Caco-2 (cell line): ENCODE measurements at regions not wholly inside any gene's neighbourhood (a gene's known extent, or its start where the extent isn't known, plus 50 kb on each side); places are given as distances from the start of the nearest gene placed in this dataset.

ENCODE experiments used
- BruUV-seq: library from RNA; stranded (reverse); fragments of 400-500 nt; replicated peaks from 2 replicates; lab custom pipeline; 2021; lab: Mats Ljungman, UMichigan
- CTCF ChIA-PET: fragments of 300-600 bp; sonication (Branson Sonifier 250); formaldehyde crosslinking; loops from one replicate; lab custom pipeline; 2022; ENCODE audit warnings: antibody characterized with exemption; lab: Charles Lee
- POLR2A ChIA-PET: fragments of 300-600 bp; sonication (Branson Sonifier 250); formaldehyde crosslinking; loops from one replicate; lab custom pipeline; 2022; ENCODE audit warnings: antibody characterized with exemption; lab: Charles Lee
- DNase-seq, 2 experiments: peaks; one replicate each; pipeline versions ENCODE4 v3.0.0 to v3.0.0-alpha.2; 2020 to 2022
- H3K27me3 ChIP-seq: replicated peaks from 2 replicates; pipeline ENCODE4 v1.6.0; 2011; ENCODE audit warnings: low read length; ENCODE audit not compliant: control insufficient read depth, insufficient read depth
- H3K36me3 ChIP-seq: 2 replicates; pipeline ENCODE4 v1.5.1; 2011; ENCODE audit warnings: low read length; ENCODE audit not compliant: control insufficient read depth, insufficient read depth
- H3K4me1 ChIP-seq: fragments of 250-450 bp; sonication (Bioruptor Pico); 2 replicates; pipeline ENCODE4 v1.5.1; 2020; ENCODE audit warnings: mild to moderate bottlenecking
- H3K4me3 ChIP-seq: 2 replicates; pipeline ENCODE4 v1.5.1; 2011; ENCODE audit warnings: low read depth, mild to moderate bottlenecking, control low read depth, low read length
- H3K9me3 ChIP-seq: fragments of 250-450 bp; sonication (Bioruptor Pico); 2 replicates; pipeline ENCODE4 v1.5.1; 2020; ENCODE audit warnings: mild to moderate bottlenecking, moderate library complexity
- H3K27ac Mint-ChIP-seq: one replicate; pipeline ENCODE4 v1.8.0; 2022; ENCODE audit warnings: mixed read lengths; ENCODE audit not compliant: unreplicated experiment
- H3K27me3 Mint-ChIP-seq: one replicate; pipeline ENCODE4 v1.8.0; 2022; ENCODE audit warnings: mixed read lengths; ENCODE audit not compliant: insufficient read depth, unreplicated experiment
- H3K36me3 Mint-ChIP-seq: one replicate; pipeline ENCODE4 v1.8.0; 2022; ENCODE audit warnings: mild to moderate bottlenecking, mixed read lengths; ENCODE audit not compliant: insufficient read depth, unreplicated experiment
- H3K4me1 Mint-ChIP-seq: one replicate; pipeline ENCODE4 v1.8.0; 2022; ENCODE audit warnings: low read depth, mixed read lengths; ENCODE audit not compliant: unreplicated experiment
- H3K4me3 Mint-ChIP-seq: one replicate; pipeline ENCODE4 v1.8.0; 2022; ENCODE audit warnings: mild to moderate bottlenecking, moderate library complexity, mixed read lengths; ENCODE audit not compliant: unreplicated experiment
- H3K9me3 Mint-ChIP-seq: one replicate; pipeline ENCODE4 v1.8.0; 2022; ENCODE audit warnings: mixed read lengths; ENCODE audit not compliant: unreplicated experiment
- CTCF ChIP-seq, 2 experiments: fragments of 200-600 bp in 1 of 2; IDR thresholded peaks; 1 replicate in 1 of 2; 2 replicates in 1 of 2; pipeline versions ENCODE4 v1.5.1 to v1.8.0; 2011 to 2022; ENCODE audit warnings: antibody characterized with exemption in 1 of 2, control low read depth in 1 of 2, inconsistent platforms in 1 of 2, low read depth in 1 of 2, low read length in 1 of 2, mild to moderate bottlenecking in 1 of 2, moderate library complexity in 1 of 2; ENCODE audit not compliant: insufficient read depth in 1 of 2, severe bottlenecking in 1 of 2, unreplicated experiment in 1 of 2
- intact Hi-C: fragments of 100-400 bp; cut with micrococcal nuclease; formaldehyde crosslinking; loops from one replicate; pipeline ENCODE4 v1.10.0; 2022; ENCODE audit not compliant: unreplicated experiment

DNA sequence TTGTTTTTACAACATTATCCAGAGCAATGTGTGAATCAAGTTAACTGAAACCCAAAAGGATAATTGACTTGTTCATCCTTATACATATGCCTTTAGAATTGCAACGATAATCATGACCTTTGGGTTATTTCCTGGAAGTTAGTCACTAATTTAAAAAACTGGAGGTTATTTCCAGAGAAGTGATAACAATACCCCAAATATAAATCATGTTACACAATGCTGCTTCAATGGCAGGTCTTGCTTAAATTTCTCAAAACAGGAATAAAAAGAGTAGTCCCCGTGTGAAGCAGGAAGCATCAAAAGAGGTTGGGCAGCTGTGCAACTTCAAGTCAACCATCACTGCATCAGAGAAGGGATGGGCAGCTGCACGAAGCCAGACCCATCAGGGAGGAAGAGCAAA is 134.4 kb downstream of the EFNB2 start:
- H3K9me3 ChIP-seq = no peaks in the 10 kb centered on the region
- BruUV-seq = no TSS peak
- H3K36me3 Mint-ChIP-seq = no peaks in the 10 kb centered on the region
- H3K4me3 Mint-ChIP-seq = no peak overlapping the region
- no peaks in the 10 kb centered on the region for H3K4me1 Mint-ChIP-seq
- no peaks in the 10 kb centered on the region for H3K4me1 ChIP-seq
- ChIA-PET CTCF (no interaction called here), POLR2A (no interaction called here)
- H3K9me3 Mint-ChIP-seq = no peaks in the 10 kb centered on the region
- no peaks in the 10 kb centered on the region for H3K27me3 ChIP-seq
- no peaks in the 10 kb centered on the region for H3K27me3 Mint-ChIP-seq
- no peak for TF ChIP-seq CTCF (IDR thresholded peaks at IDR 0.05; ENCODE audit: insufficient read depth in 1 of 2, low read depth in 1 of 2, low read length in 1 of 2, severe bottlenecking in 1 of 2, unreplicated experiment in 1 of 2)
- H3K27ac Mint-ChIP-seq = no peak overlapping the region
- no peaks in the 10 kb centered on the region for H3K36me3 ChIP-seq
- DNase-seq = no peak
- intact Hi-C loops = no loop called here
- H3K4me3 ChIP-seq = no peak overlapping the region

GRCh38 chr13:106400289-106400688 is 135.2 kb downstream of the EFNB2 start:
- no peaks in the 10 kb centered on the region for H3K4me1 Mint-ChIP-seq
- H3K9me3 Mint-ChIP-seq = no peaks in the 10 kb centered on the region
- no peak for DNase-seq
- H3K4me3 Mint-ChIP-seq = no peak overlapping the region
- no peaks in the 10 kb centered on the region for H3K9me3 ChIP-seq
- H3K4me1 ChIP-seq = no peaks in the 10 kb centered on the region
- ChIA-PET CTCF (no interaction called here), POLR2A (no interaction called here)
- H3K27me3 ChIP-seq = no peaks in the 10 kb centered on the region
- no peak overlapping the region for H3K27ac Mint-ChIP-seq
- no peak overlapping the region for H3K4me3 ChIP-seq
- H3K36me3 ChIP-seq = no peaks in the 10 kb centered on the region
- no TSS peak for BruUV-seq
- no peak for TF ChIP-seq CTCF (IDR thresholded peaks at IDR 0.05; ENCODE audit: insufficient read depth in 1 of 2, low read depth in 1 of 2, low read length in 1 of 2, severe bottlenecking in 1 of 2, unreplicated experiment in 1 of 2)
- intact Hi-C loops = no loop called here
- no peaks in the 10 kb centered on the region for H3K36me3 Mint-ChIP-seq
- no peaks in the 10 kb centered on the region for H3K27me3 Mint-ChIP-seq

GRCh38 chr13:106398289-106398688 is 137.2 kb downstream of the EFNB2 start:
- H3K36me3 ChIP-seq = no peaks in the 10 kb centered on the region
- no peaks in the 10 kb centered on the region for H3K9me3 ChIP-seq
- ChIA-PET CTCF (no interaction called here), POLR2A (no interaction called here)
- no peaks in the 10 kb centered on the region for H3K27me3 ChIP-seq
- Mint-ChIP-seq H3K27me3 (no peaks in the 10 kb centered on the region), H3K36me3 (no peaks in the 10 kb centered on the region), H3K4me3 (no peak overlapping the region), H3K27ac (no peak overlapping the region), H3K4me1 (no peaks in the 10 kb centered on the region), H3K9me3 (no peaks in the 10 kb centered on the region)
- H3K4me1 ChIP-seq = no peaks in the 10 kb centered on the region
- no peak for DNase-seq
- H3K4me3 ChIP-seq = no peak overlapping the region
- TF ChIP-seq CTCF (IDR thresholded peaks at IDR 0.05; ENCODE audit: insufficient read depth in 1 of 2, low read depth in 1 of 2, low read length in 1 of 2, severe bottlenecking in 1 of 2, unreplicated experiment in 1 of 2) = no peak
- intact Hi-C loops = no loop called here
- BruUV-seq = no TSS peak
